ENCODE measurements at regions not wholly inside any gene's neighbourhood (a gene's known extent, or its start where the extent isn't known, plus 50 kb on each side); places are given as distances from the start of the nearest gene placed in this dataset.

DNA sequence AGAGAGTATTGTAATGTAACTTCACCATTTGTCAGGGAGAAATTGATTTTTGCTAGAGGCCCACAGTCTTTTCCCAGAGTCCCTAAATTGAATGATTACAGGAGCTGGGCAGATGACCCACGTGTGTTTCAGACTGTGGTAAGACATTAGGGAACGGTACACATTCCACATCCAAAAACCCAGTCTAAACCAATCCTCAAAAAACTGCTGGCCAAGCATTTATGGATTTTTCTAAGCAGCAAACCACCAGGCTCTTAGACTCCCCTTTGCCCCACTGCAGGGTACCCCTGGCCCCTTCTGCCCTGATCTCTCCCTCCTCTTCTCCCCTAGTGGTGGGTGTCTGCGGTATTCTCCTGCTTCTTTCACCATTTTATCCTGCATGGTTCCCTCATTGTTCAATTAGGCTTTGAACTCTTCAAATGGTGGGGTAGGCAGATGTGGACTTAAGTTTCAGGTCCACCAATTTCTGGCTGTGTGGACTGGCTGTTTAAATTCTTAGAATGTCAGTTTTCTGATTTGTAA, 135.5 kb upstream of the SORCS3 start:
- no peak for DNase-seq

DNA sequence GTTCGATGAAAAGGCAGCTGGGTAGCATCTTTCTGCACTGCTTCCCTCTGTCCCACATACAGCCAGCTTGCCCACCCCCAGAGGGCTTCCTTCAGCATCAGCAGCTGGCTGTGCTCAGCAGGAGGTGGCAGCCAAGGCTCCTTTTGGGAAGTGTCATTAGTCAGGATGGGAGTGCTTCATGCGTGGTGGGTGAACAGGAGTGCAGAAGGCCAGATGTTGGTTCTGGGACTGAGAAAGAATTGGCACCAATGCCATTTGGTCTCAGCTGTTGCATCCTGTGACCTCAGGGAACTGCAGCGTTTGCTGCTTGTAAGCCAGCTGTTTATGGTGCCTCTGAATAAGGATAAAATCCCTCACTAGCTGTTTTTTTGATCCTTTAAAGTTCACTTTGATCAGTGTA, 131.1 kb upstream of the SORCS3 start:
- no peak for DNase-seq

DNA sequence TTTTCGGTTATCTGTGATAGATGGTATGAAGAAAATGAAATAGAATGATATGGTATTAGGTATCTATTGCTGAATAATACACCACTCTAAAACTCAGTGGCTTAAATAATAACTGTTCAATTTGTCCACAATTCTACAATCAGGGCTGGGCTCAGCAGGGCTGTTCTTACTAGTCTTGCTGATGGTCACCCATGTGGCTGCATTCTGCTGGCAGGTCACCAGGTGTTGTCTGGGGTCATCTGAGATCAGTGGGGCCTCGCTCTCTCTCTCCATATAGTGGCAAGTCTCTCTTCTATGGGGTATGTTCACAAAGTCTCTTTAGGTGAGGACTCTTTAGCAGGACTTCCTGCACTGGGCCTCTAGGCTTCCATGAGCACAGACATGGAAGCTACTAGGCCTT, 130.4 kb upstream of the SORCS3 start:
- no peak for DNase-seq

DNA sequence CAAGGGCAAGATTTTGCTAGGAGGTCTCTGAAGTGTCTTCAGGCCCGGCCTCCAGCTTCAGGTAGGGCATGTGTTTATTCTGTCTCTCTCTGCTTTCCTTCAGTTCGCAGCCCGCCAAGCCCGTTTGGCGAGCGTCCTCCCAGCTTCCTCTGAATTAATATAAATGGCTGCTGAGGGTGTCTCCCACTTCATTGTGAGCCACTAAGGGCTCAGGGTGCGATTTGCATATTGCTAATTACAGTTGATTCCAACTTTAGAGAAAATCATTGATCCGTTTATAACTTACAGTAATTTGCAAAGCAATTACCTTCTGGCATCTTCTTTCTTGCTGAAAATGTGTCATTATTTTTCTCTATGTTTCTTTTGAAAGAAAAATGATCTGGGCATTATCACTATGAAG, 128.3 kb upstream of the SORCS3 start:
- DNase-seq: no peak

DNA sequence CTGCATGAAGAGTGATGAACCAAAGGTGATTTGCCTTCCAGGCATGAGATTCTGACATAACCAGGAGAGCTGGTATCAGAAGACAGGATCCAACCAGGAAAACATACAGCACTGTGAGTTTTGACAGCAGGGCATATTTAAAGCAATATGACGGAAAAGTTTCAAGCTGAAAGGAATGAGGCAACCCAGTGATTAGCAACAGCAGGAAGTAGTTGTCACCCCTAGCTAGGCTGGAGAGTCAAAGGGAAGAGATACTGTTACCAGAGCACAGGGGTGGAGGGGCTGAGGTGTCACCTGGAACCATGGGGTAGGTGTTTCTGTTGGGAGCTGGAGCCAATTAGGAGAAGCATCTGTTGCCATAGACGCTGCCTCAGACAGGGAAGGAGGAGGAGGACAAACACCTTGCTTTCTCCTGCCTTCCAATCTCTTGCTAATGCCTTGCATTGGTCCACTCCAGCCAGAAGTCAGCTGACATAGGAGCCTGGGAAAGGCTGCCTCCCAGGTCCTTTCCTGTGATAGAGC, 125.4 kb upstream of the SORCS3 start:
- DNase-seq: no peak

DNA sequence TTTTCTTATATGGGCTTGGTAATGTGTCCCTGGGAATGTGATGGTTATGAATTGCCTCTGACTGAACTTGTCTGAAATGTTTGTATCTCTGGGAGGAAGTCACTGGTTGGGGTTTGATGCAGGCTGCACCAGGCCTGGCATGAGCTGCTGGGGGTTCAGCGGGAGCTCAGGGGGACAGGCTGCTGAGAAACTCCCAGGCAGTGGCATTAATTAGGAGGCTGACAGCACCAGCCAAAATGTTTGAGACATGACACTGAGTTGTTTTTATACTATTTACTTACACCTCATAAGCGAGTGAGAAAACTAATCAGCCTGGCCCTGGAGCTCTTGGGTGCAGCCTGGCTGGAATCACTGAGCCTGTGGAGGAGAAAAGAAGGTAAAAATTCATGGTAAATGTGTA, 124.1 kb upstream of the SORCS3 start:
- DNase-seq: no peak

DNA sequence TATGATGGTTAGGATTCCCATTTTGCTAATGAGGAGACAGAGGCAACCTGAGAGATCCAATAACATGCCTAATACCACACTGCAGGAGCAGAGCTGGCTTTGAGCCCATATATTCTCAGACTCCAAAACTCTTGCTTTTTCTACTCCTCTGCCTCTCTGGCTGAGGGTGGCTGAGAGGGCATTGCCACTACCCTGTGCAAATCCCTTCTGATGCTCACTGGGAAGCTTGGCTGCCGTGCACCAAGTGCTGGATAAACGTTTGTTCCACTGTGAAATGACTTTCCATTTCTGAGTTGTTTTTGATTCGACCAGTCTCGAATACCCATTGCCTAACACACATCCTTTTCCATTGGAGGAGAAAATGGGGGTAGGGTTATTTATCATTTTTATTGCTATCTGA, 123.1 kb upstream of the SORCS3 start:
- DNase-seq: no peak

DNA sequence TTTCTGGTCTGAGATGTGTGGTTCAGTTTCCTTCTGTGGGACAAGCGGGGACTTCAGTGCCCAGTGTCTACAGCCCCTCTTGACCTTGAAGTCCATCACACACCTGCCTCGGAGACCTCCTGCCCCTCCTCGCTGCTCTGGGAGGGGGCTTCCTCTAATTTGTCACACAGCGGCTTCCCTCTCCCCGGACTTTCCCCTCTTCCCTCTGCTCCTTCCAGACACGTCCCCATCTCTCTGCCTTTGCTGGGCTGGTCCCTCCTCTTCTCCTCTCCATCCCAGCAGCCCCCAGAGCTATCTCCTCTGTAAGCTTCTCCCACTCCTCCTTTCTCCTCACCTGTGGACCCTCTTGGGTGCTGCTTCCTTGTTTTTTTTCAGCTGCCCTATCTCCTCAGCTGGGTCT, 122.2 kb upstream of the SORCS3 start:
- no peak for DNase-seq

DNA sequence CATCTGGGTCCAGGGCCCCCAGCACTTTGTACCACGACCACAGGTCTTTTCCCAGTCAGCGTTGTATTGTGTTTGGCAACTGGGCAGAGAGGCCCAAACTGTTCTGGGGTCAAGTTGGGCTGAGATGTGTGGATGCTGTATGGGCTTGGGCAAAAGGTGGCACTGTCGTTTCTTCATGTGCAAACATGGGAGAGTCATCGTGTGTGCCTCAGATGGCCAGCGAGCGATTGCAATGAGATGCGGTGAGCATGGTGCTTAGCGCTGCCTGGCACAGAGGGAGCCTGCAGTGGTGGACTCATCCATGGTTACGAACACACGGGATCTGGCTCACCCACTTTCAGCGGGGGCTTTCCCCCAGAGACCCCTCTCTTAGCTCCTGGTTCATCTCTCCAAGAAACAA, 120.4 kb upstream of the SORCS3 start:
- DNase-seq: no peak

DNA sequence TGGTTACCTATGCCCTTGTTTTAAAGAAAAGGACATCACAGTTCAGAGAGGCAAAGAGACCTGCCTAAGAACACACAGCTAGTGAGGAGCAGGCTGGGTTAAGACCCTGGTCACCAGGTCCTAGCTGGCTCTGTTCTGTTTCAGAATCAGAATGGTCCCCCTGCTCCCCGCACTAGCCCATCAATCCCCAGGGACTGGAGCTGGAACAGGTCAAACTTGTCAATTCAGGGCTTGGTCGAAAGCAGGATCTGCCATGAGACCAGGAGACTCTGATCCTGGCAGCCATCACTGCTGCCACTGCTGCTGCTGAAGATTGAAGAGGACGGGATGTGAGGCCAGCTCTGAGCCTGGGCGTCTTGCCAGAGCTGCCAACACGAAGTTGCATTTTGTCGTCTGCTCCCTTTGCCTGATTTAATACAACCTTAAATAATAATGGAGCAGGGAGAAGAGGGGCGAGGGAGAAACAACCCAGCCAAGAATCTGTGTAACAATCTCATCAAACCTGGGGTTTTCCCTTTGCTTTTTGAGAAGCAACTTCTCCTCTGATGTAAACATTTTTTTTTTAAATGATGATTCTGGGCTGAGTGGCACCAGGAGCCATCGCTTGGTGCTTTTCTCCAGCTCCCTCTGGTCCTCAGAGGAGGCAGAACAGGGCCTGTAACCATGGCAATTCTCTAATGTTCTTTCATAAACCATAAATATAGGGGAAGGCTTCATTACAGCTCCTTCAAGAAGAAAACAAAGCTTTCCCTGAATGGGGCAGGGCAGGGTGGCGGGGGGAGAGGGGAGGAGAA, 119.0 kb upstream of the SORCS3 start:
- DNase-seq: no peak

DNA sequence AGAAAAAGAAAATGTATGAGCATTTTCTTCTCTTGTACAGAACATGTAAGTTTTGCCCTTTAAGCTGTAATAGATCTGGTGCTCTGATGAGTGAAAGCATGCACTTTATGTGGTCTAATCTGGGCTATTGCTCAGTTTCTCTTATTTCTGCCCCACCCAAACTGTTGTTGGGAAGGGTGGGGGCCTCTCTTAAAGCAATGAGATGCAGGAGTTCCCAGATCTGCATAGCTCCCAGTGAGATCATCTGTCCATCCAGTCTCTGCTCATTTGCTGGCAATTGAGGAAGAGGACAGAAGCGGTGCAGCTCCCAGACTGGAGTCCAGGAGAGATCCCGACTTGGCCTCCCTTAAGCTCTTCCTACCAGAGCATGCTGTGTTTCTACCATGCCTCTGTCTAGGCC, 114.9 kb upstream of the SORCS3 start:
- DNase-seq: no peak

DNA sequence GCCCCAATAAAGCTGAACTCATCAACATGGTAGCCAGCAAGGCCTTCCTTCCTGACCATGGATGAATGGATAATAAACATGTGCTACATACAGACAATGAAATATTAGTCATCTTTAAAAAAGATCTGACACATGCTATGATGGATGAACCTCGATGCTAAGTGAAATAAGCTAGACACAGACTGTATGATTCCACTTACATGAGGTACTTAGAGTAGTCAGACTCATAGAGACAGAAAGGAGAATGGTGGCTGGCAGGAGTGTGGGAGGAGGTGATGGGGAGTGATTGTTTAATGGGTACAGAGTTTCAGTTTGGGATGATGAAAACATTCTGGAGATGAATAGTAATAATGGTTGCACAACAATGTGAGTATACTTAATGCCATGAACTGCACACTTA, 114.1 kb upstream of the SORCS3 start:
- no peak for DNase-seq

DNA sequence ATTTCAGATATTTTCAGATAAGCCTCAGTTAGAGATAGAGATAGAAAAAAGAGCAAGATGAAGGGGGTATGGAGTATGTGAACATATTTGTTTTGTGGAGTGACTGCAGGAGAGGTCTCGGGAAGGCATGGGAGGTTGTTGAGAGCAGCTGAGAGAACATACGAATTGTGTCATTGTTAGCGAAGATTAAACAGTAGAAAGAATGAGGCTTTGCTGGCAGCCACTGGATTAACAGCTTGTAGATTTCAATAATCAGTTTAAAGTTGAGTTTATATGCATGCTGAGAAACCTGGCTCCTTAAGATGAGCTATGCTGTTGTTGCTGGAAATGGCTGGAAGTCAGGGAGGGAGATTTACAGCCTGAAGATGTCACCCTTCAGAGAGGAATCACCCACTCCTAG, 100.9 kb upstream of the SORCS3 start:
- DNase-seq: no peak

DNA sequence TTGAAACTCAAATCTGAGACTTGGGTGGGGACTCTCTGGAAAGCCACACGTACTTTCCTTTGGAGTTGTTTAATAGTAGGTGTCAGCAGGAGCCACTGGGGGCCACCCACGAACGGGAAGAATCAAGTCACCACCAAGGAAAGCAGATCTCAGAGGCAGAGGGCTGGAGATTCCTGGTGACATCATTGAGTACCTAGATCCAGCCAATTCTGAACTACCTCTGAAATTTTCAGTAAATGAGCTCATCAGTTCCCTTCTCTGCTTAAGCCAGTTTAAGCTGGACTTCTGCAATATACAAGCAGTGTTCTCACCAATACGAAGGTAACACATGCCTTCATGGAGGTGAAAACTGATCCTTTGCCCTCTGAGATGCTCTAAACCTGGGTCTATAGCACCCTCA, 99.3 kb upstream of the SORCS3 start:
- no peak for DNase-seq

DNA sequence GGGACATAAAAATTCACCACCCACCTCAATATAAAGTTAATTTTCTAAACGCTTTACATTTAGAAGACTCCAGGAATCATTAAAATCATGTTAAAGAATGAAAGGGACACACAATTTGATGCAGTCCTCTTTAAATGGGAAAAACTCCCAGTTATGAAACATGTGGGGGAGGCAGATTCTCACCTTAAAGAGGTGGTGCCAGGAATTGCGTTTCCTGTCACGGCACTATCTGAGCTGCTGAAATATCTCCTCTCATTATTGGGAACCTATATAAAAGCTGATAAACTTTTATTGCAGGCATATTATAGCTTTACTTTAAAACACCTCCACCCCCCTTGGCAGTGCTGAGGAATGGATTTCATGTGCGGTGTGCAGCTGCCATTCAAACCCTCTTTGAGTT, 94.8 kb upstream of the SORCS3 start:
- no peak for DNase-seq

DNA sequence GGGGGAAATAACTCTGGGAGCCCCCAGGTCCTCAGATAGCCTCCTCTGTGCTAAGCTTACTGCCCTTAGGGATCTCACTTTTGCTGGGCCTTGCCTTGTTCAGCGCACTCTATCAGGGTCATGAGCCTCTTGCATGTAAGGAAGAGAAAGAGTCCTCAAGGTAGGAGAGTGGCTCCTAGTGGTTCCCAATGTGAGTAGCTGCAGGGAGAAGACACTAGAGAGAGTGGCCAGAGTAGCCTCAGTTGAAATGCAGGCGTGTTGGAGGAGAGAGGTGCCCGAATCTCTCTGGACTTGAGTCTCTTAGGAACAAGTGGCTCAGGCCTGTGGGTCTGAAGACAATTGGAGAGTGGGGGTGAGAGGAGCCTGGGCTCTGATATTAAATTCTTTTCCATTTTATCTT, 94.3 kb upstream of the SORCS3 start:
- no peak for DNase-seq

DNA sequence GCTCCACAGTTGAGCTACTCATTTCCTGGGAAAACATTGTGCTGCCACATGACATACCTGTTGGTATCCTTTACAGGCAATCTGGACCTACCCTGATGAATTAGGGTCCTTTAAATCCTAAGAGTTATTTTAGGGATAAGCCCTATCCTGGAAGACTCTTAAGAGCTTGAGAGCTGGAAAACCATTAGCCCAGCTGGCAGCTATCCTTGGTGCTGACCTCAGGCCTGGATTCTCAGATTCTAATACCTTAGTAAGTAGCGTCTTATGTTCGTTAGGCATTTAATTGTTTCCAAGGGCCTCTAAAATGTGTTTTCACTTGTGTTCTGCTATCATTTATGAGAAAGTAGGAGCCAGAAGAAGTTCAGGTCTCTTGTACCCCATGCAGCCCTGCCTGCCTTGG, 93.0 kb upstream of the SORCS3 start:
- no peak for DNase-seq

DNA sequence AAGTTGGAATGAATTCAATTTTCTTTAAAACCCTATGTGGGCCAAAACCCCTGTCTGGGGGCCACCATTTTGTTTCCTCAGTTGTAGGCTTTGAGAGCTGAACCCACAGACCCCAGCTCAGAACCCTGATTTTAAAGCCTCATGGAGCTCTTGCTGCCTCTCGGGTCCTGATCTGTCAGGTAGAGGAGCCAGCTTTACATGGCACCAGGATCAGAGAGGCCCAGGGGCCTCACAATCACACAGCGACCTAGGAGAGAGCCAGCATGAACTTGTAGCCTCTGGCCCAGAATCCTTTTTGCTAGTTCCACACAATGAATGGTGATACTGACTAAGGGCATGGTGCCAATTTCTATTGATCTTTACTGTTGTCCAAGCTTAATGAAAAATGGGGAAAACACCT, 84.3 kb upstream of the SORCS3 start:
- DNase-seq: no peak

DNA sequence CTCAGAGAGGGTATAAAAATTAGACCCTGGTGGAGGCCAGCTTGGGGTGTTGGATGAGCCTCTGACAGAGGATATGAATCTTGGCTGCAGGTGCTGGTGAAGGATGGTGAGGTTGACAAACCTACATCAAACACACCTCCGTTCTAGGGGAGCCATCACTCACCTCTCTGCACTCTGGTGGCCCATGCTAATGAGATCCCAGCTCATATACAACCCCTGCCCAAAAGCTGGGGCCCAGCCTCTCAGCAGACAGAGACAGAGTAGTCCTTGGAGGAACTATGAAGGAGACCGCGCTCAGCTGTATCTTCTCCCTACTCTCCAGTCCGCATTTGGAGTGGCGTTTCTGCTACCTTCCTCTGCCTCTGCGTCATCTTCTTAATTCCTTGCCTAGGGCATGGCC, 83.1 kb upstream of the SORCS3 start:
- no peak for DNase-seq

DNA sequence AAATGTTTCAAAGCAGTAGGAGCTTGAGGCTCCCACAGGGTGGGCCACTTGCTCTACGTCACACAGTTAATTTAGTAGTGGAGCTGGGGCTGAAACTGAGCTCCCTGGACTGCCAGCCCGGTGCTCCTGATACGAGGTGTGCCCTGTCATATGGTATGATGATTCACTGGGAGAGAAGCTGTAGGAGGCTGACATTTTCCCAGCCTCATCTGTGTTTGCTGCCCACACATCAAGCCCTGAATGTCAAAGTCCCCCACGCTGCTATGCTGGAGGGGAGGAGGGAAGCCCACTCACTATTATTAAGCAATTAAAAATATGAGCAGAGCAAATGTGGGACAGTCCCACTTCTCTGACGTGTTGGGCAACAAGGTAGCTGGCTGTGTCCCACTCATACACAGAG, 81.2 kb upstream of the SORCS3 start:
- DNase-seq: no peak

DNA sequence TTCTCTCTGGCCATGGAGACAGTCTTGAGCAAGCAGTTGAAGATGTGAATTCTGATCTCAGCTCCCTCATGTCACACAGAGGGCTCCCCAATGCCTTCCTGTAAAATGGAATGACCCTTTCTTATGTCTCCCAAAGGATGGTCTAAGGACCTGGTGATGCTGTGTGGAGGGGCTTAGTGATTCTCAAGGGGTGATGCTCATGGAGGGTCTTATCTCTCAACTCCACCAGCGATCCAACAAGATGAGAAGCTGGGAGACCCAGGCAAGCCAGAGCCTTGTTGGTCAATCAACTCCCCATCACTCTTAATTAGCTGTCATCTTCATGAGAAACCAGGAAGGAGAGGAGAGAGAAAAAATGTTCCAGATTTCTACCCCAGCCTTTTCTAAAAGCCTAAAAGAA, 78.0 kb upstream of the SORCS3 start:
- no peak for DNase-seq

DNA sequence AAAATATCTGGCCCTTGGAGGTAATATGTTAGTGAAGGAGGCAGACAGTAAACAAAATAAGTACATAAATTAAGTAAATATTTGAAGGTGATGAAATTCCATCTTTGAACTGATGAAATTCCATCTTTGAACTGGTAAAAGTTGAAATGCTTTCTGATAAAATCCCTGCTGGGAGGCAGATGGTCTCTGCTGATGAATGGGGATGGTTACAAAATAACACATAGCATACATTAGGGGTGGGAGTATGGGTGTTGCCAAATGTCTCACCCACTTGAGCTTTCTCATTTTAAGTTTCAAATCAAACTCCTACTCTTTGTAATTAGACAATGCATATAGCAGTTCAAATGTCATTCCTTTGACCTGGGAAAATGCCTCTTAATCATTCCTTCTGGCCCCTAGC, 77.5 kb upstream of the SORCS3 start:
- no peak for DNase-seq

DNA sequence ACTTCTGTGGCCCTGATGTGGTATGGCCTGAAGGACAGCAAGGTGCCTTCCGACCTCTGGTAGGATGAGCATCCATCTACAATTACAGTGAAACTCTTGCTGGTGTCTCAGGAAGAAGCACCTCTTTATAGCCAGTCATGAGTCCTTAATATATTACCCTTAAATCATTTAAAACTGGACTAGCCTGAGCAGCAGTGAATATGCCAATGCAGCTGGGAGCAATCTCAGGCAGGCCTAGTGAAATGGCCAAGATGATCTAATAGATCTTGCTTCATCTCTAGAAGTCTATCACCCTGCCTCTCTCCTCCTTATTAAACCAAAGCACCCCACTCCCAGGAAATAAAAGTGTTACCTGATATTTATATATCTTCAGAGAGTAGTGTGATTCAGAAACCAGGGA, 66.7 kb upstream of the SORCS3 start:
- no peak for DNase-seq

DNA sequence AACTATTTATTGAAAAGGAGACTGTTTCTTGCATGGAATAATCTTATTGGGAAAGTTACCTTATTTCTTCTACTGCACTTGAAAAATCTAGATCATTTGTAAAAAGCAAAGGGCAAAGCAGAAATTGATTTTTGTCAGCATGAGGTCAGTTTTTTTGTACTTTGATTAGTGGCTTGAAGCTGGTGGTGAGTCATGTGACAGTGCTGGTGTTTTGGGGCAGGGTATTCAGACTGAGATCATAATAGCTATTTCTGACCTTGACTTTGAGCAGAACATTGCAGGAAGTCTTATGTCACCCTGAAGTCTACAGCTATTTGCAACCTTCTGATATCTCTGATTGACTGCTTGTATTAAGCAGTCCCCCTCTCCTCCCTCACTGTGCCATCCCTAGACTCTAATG, 66.3 kb upstream of the SORCS3 start:
- DNase-seq: no peak

DNA sequence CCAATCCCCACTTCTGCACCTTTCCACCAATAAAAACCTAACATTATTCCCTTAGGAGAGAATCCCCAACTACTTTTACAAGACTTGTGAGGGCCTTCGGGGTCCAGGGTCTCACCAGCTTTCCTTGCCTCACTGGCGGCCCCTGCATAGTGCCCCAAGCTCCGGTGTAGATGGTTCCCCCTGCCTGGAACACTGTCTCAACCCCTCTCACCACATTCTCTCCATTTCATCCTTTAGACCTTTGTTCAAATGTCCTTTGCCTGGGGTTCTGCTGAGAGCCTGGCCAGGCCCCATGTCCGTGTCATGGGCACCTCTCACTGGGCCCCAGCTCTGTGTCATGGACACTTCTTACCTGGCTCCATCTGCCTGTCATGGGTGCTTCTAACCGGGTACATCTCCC, 64.5 kb upstream of the SORCS3 start:
- no peak for DNase-seq

Measured in NCI-H1048 (cell line).